H1 (cell line): ENCODE measurements at regions not wholly inside any gene's neighbourhood (a gene's known extent, or its start where the extent isn't known, plus 50 kb on each side); places are given as distances from the start of the nearest gene placed in this dataset.

Experiments
- CTCF ChIA-PET: fragments of 300-600 bp; sonication (Branson Sonifier 250); formaldehyde crosslinking; loops from one replicate; lab custom pipeline; 2021; ENCODE audit not compliant: partially characterized antibody; lab: Charles Lee
- POLR2A ChIA-PET: fragments of 300-600 bp; sonication (Branson Sonifier 250); formaldehyde crosslinking; loops from one replicate; lab custom pipeline; 2021; ENCODE audit warnings: inconsistent platforms; ENCODE audit not compliant: partially characterized antibody; lab: Charles Lee
- DNase-seq, 2 experiments: peaks; one replicate each; pipeline versions ENCODE4 v3.0.0 to v3.0.0-alpha.2; 2010 to 2022; ENCODE audit warnings: low spot score in 2 of 2, low read depth in 1 of 2, mixed read lengths in 1 of 2
- FAIRE-seq: peaks from 2 replicates; lab custom pipeline; 2011; peaks lifted over from hg19 to GRCh38; lab: Jason Lieb, UNC
- H2AFZ ChIP-seq: 2 replicates; pipeline ENCODE4 v1.8.1; 2012; ENCODE audit warnings: low read length, inconsistent platforms
- H2AK5ac ChIP-seq: 2 replicates; pipeline ENCODE4 v1.6.1; 2013; ENCODE audit warnings: low read depth, low read length
- H2BK120ac ChIP-seq: replicated peaks from 2 replicates; pipeline ENCODE3; 2013; ENCODE audit warnings: low read depth, low read length, inconsistent platforms
- H2BK12ac ChIP-seq: 2 replicates; pipeline ENCODE4 v1.6.1; 2013; ENCODE audit warnings: low read depth, low read length
- H2BK15ac ChIP-seq: 2 replicates; pipeline ENCODE4 v1.6.1; 2013; ENCODE audit warnings: low read length
- H2BK20ac ChIP-seq: 2 replicates; pipeline ENCODE4 v1.6.1; 2013; ENCODE audit warnings: low read length
- H2BK5ac ChIP-seq: 2 replicates; pipeline ENCODE4 v1.6.1; 2013; ENCODE audit warnings: low read depth, low read length
- H3K14ac ChIP-seq: 2 replicates; pipeline ENCODE4 v1.6.1; 2013; ENCODE audit warnings: inconsistent platforms; ENCODE audit not compliant: insufficient read length
- H3K18ac ChIP-seq: 2 replicates; pipeline ENCODE4 v1.6.1; 2013; ENCODE audit warnings: low read length; ENCODE audit errors: extremely low read depth
- H3K23ac ChIP-seq: 2 replicates; pipeline ENCODE4 v1.6.1; 2013; ENCODE audit warnings: inconsistent platforms; ENCODE audit not compliant: insufficient read length
- H3K23me2 ChIP-seq: 2 replicates; pipeline ENCODE4 v1.6.1; 2013; ENCODE audit warnings: low read depth, low read length
- H3K27ac ChIP-seq: 2 replicates; pipeline ENCODE4 v1.6.1; 2011; ENCODE audit warnings: low read depth, low read length, inconsistent platforms
- H3K27me3 ChIP-seq, 4 experiments: replicated peaks in 1 of 4; 1 replicate in 1 of 4; 2 replicates in 3 of 4; pipeline versions ENCODE4 v1.6.1 to v1.8.1; 2011 to 2013; ENCODE audit warnings: low read length in 3 of 4, mild to moderate bottlenecking in 3 of 4, inconsistent platforms in 2 of 4, mixed read lengths in 2 of 4, moderate library complexity in 1 of 4; ENCODE audit not compliant: control insufficient read depth in 3 of 4, insufficient read depth in 3 of 4; ENCODE audit errors: extremely low read depth in 1 of 4
- H3K36me3 ChIP-seq, 4 experiments: 2 replicates each; pipeline versions ENCODE4 v1.6.1 to v1.8.1; 2011 to 2013; ENCODE audit warnings: mild to moderate bottlenecking in 4 of 4, low read length in 3 of 4, moderate library complexity in 2 of 4, control low read depth in 1 of 4, inconsistent platforms in 1 of 4; ENCODE audit not compliant: insufficient read depth in 4 of 4, control insufficient read depth in 2 of 4
- H3K4ac ChIP-seq: replicated peaks from 2 replicates; pipeline ENCODE3; 2013; ENCODE audit warnings: low read length, low read depth, mixed read lengths, inconsistent platforms; ENCODE audit not compliant: insufficient read length
- H3K4me1 ChIP-seq, 4 experiments: replicated peaks in 1 of 4; 1 replicate in 1 of 4; 2 replicates in 3 of 4; pipeline versions ENCODE4 v1.6.1 to v1.8.1; 2011 to 2013; ENCODE audit warnings: low read length in 3 of 4, inconsistent platforms in 2 of 4, mixed read lengths in 1 of 4; ENCODE audit not compliant: insufficient read depth in 4 of 4, control insufficient read depth in 3 of 4
- H3K4me2 ChIP-seq, 2 experiments: 2 replicates each; pipeline versions ENCODE4 v1.6.1 to v1.8.1; 2011 to 2013; ENCODE audit warnings: low read depth in 2 of 2, low read length in 2 of 2, control low read depth in 1 of 2, inconsistent platforms in 1 of 2, mild to moderate bottlenecking in 1 of 2; ENCODE audit not compliant: insufficient read depth in 1 of 2
- H3K4me3 ChIP-seq, 4 experiments: fragments of 200-600, 300-600 bp in 1 of 4; sonication (generic), shearing (Covaris generic), sonication (Bioruptor Twin) in 1 of 4; 2 replicates each; pipeline versions ENCODE4 v1.5.1 to v1.8.1; 2011 to 2016; ENCODE audit warnings: low read length in 4 of 4, low read depth in 3 of 4, control low read depth in 2 of 4, inconsistent platforms in 2 of 4, mild to moderate bottlenecking in 2 of 4, mixed read lengths in 1 of 4, moderate library complexity in 1 of 4; ENCODE audit not compliant: insufficient read depth in 2 of 4; ENCODE audit errors: extremely low read depth in 1 of 4
- H3K56ac ChIP-seq: replicated peaks from 2 replicates; pipeline ENCODE3; 2013; ENCODE audit warnings: low read depth, mild to moderate bottlenecking, mixed read lengths, low read length, inconsistent platforms; ENCODE audit not compliant: insufficient read length
- H3K79me1 ChIP-seq: 2 replicates; pipeline ENCODE4 v1.6.1; 2013; ENCODE audit warnings: low read depth, low read length, control low read depth
- H3K79me2 ChIP-seq, 2 experiments: 2 replicates each; pipeline versions ENCODE4 v1.6.1 to v1.8.1; 2012 to 2013; ENCODE audit warnings: low read length in 2 of 2, mild to moderate bottlenecking in 2 of 2, inconsistent platforms in 1 of 2; ENCODE audit not compliant: insufficient read depth in 2 of 2, control insufficient read depth in 1 of 2
- H3K9ac ChIP-seq, 4 experiments: replicated peaks in 1 of 4; 1 replicate in 1 of 4; 2 replicates in 3 of 4; pipeline versions ENCODE4 v1.6.1 to v1.8.1; 2011 to 2013; ENCODE audit warnings: low read depth in 3 of 4, low read length in 3 of 4, control low read depth in 2 of 4, mild to moderate bottlenecking in 2 of 4, moderate library complexity in 2 of 4, inconsistent platforms in 1 of 4; ENCODE audit errors: extremely low read depth in 1 of 4
- H3K9me3 ChIP-seq, 2 experiments: 2 replicates each; pipeline versions ENCODE4 v1.6.1 to v1.8.1; 2012 to 2013; ENCODE audit warnings: mild to moderate bottlenecking in 2 of 2, moderate library complexity in 2 of 2, control low read depth in 1 of 2, inconsistent platforms in 1 of 2, low read depth in 1 of 2, low read length in 1 of 2, mixed read lengths in 1 of 2; ENCODE audit not compliant: insufficient read depth in 2 of 2
- H4K20me1 ChIP-seq, 2 experiments: replicated peaks in 1 of 2; 2 replicates each; pipeline versions ENCODE3 to v1.8.1; 2011 to 2013; ENCODE audit warnings: inconsistent platforms in 2 of 2, low read length in 2 of 2, mild to moderate bottlenecking in 1 of 2; ENCODE audit not compliant: insufficient read depth in 2 of 2, control insufficient read depth in 1 of 2
- H4K5ac ChIP-seq: 2 replicates; pipeline ENCODE4 v1.6.1; 2013; ENCODE audit warnings: low read length, low read depth, mixed read lengths, inconsistent platforms; ENCODE audit not compliant: insufficient read length
- H4K8ac ChIP-seq: 2 replicates; pipeline ENCODE4 v1.8.0; 2013; ENCODE audit warnings: mild to moderate bottlenecking, moderate library complexity, low read length, inconsistent platforms; ENCODE audit not compliant: insufficient read depth; ENCODE audit errors: extremely low read depth
- H4K91ac ChIP-seq: replicated peaks from 2 replicates; pipeline ENCODE3; 2013; ENCODE audit warnings: low read length, mixed read lengths, inconsistent platforms; ENCODE audit not compliant: insufficient read length
- ASH2L ChIP-seq: fragments of 200-600, 300-600 bp; sonication (generic); IDR thresholded peaks from one replicate; pipeline ENCODE4 v1.7.1; 2017; ENCODE audit warnings: low read length
- ATF2 ChIP-seq: IDR thresholded peaks from 2 replicates; pipeline ENCODE4 v1.6.1; 2012; ENCODE audit warnings: low read length, inconsistent platforms
- ATF3 ChIP-seq: IDR thresholded peaks from 2 replicates; pipeline ENCODE4 v1.6.1; 2011; ENCODE audit warnings: low read depth, mild to moderate bottlenecking, low read length; ENCODE audit not compliant: insufficient read depth
- CHD1 ChIP-seq: IDR thresholded peaks from 2 replicates; pipeline ENCODE4 v1.6.1; 2012; ENCODE audit warnings: low read depth, low read length, improper control_type of control experiment
- KDM1A ChIP-seq: fragments of 200-600, 300-600 bp; sonication (generic); IDR thresholded peaks from 2 replicates; pipeline ENCODE4 v1.7.1; 2016; ENCODE audit warnings: mild to moderate bottlenecking, low read length, borderline replicate concordance
- MAFK ChIP-seq: IDR thresholded peaks from 2 replicates; pipeline ENCODE4 v1.6.1; 2012; ENCODE audit warnings: low read depth, mild to moderate bottlenecking, improper control_type of control experiment, low read length
- RBBP5 ChIP-seq: IDR thresholded peaks from 2 replicates; pipeline ENCODE4 v1.7.1; 2012; ENCODE audit warnings: low read depth, mild to moderate bottlenecking, inconsistent platforms, low read length, moderate library complexity, borderline replicate concordance
- SP1 ChIP-seq: IDR thresholded peaks from 2 replicates; pipeline ENCODE4 v1.6.1; 2011; ENCODE audit warnings: low read depth, low read length
- SP2 ChIP-seq: IDR thresholded peaks from 2 replicates; pipeline ENCODE4 v1.6.1; 2012; ENCODE audit warnings: mild to moderate bottlenecking, low read length, inconsistent platforms
- SRF ChIP-seq: IDR thresholded peaks from 2 replicates; pipeline ENCODE4 v1.6.1; 2011; ENCODE audit warnings: mild to moderate bottlenecking, low read depth, low read length, moderate library complexity
- TAF1 ChIP-seq: IDR thresholded peaks from 2 replicates; pipeline ENCODE4 v1.6.1; 2011; ENCODE audit warnings: mild to moderate bottlenecking, low read depth, low read length
- USF2 ChIP-seq: IDR thresholded peaks from 2 replicates; pipeline ENCODE4 v1.6.1; 2011; ENCODE audit warnings: low read length, improper control_type of control experiment
- WGBS, 2 experiments: shearing (Covaris generic) in 1 of 2; methylation state at CpG; one replicate each; pipeline versions ENCODE4 v1.1.6 to v1.1.7; 2013 to 2015; ENCODE audit warnings: low lambda C conversion rate in 2 of 2, mixed read lengths in 2 of 2, inconsistent platforms in 1 of 2, low coverage in 1 of 2, missing lambda C conversion rate in 1 of 2; ENCODE audit not compliant: insufficient replicate concordance in 2 of 2, insufficient coverage in 1 of 2, insufficient read length in 1 of 2; ENCODE audit errors: extremely low coverage in 1 of 2, missing lambda C conversion rate in 1 of 2; 5-methylcytosine and 5-hydroxymethylcytosine counted together

- POLR2A ChIA-PET = no interaction called here
- no peak for FAIRE-seq
- Histone ChIP-seq H2BK15ac (no peak overlapping the region), H2BK12ac (no peak overlapping the region), H3K79me1 (no peaks in the 10 kb centered on the region), H3K23ac (no peak overlapping the region), H2AFZ (no peak overlapping the region), H2AK5ac (no peak overlapping the region), H4K8ac (no peak overlapping the region), H3K27me3 (no peaks in the 10 kb centered on the region), H2BK120ac (no peak overlapping the region), H3K4ac (no peak overlapping the region), H3K23me2 (no peaks in the 10 kb centered on the region), H2BK5ac (no peak overlapping the region), H3K4me2 (no peak overlapping the region), H3K14ac (no peak overlapping the region), H3K56ac (no peak overlapping the region), H3K27ac (no peak overlapping the region), H4K20me1 (no peaks in the 10 kb centered on the region), H4K91ac (no peak overlapping the region), H2BK20ac (no peak overlapping the region; the same call in 1 of the 2 replicates), H3K36me3 (no peaks in the 10 kb centered on the region), H3K18ac (no peak overlapping the region), H4K5ac (no peak overlapping the region), H3K9me3 (no peaks in the 10 kb centered on the region), H3K4me3 (no peak overlapping the region), H3K79me2 (no peaks in the 10 kb centered on the region), H3K9ac (no peak overlapping the region), H3K4me1 (no peaks in the 10 kb centered on the region)
- CTCF ChIA-PET = interaction anchor here (0.9 kb wide), 1 partner anchor 32 kb away, joined by 4 read pairs; no protein-coding TSS in a partner anchor
- no peak for DNase-seq
- 84% methylated on average over 6 of the region's 6 CpGs; no CpG with 5 or more reads in 1 of the 2 experiments for WGBS, 2 experiments
- no peak for TF ChIP-seq CHD1
- TF ChIP-seq SRF = no peak
- TF ChIP-seq ATF3 = no peak
- no peak for TF ChIP-seq KDM1A
- no peak for TF ChIP-seq TAF1
- no peak for TF ChIP-seq SP1
- TF ChIP-seq RBBP5 = no peak
- no peak for TF ChIP-seq USF2
- TF ChIP-seq ATF2 = no peak
- no peak for TF ChIP-seq SP2
- no peak for TF ChIP-seq MAFK
- no peak for TF ChIP-seq ASH2L
These were observed 143.7 kb upstream of the ATXN1 start for GRCh38 chr6:16904957-16905356.
